OCI-LY3 (cell line): ENCODE measurements at regions not wholly inside any gene's neighbourhood (a gene's known extent, or its start where the extent isn't known, plus 50 kb on each side); places are given as distances from the start of the nearest gene placed in this dataset.

ENCODE experiments used
- CTCF ChIP-seq: fragments of 200-600, 300-600 bp; sonication (generic); IDR thresholded peaks from 2 replicates; pipeline ENCODE4 v1.5.1; 2014; ENCODE audit warnings: antibody characterized with exemption, low read length, low read depth
- EZH2phosphoT487 ChIP-seq: fragments of 200-600 bp; shearing (Covaris generic); IDR thresholded peaks from 2 replicates; pipeline ENCODE4 v1.6.1; 2018; ENCODE audit warnings: antibody characterized with exemption, mixed run types, low read depth

DNA sequence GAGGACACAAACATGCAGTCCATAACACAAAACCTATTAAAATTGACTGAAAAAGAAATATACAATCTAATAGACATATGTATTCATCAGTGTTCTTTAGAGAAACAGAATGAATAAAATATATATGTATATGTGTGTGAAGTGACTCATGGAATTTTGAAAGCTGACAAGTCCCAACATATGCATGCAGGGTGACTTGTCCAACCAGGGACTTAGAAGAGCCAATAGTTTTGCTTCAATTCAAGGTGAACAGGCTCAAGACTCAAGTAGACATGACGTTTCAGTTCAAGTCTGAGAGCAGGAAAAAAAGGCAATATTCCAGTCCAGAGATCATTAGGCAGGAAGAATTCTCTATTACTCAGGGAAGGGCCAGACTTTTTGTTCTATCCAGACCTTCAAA, 271.2 kb upstream of the SETBP1 start:
- TF ChIP-seq CTCF (no peak), EZH2phosphoT487 (no peak)
